Keratinocyte (primary cell): ENCODE measurements at regions not wholly inside any gene's neighbourhood (a gene's known extent, or its start where the extent isn't known, plus 50 kb on each side); places are given as distances from the start of the nearest gene placed in this dataset.

ENCODE experiments used
- DNase-seq: peaks from one replicate; pipeline ENCODE4 v3.0.0-alpha.2; 2011; ENCODE audit warnings: low read depth, missing footprints, low spot score
- FAIRE-seq: peaks from 2 replicates; lab custom pipeline; 2011; peaks lifted over from hg19 to GRCh38; lab: Jason Lieb, UNC
- H2AFZ ChIP-seq: 2 replicates; pipeline ENCODE4 v1.6.0; 2012; ENCODE audit warnings: low read length, control low read depth, inconsistent platforms; ENCODE audit not compliant: control insufficient read depth
- H3K27ac ChIP-seq: 2 replicates; pipeline ENCODE4 v1.5.1; 2011; ENCODE audit warnings: low read length; ENCODE audit not compliant: control insufficient read depth, insufficient read depth
- H3K27me3 ChIP-seq: 3 replicates; pipeline ENCODE4 v1.6.0; 2011; ENCODE audit warnings: low read length; ENCODE audit not compliant: control insufficient read depth, insufficient read depth; ENCODE audit errors: extremely low read depth
- H3K36me3 ChIP-seq, 2 experiments: 2 replicates in 1 of 2; 3 replicates in 1 of 2; pipeline ENCODE4 v1.5.1; 2011; ENCODE audit warnings: low read length in 2 of 2, mild to moderate bottlenecking in 1 of 2; ENCODE audit not compliant: control insufficient read depth in 2 of 2, insufficient read depth in 2 of 2; ENCODE audit errors: extremely low read depth in 1 of 2
- H3K4me1 ChIP-seq: 3 replicates; pipeline ENCODE4 v1.5.1; 2011; ENCODE audit warnings: low read length; ENCODE audit not compliant: control insufficient read depth, insufficient read depth; ENCODE audit errors: extremely low read depth
- H3K4me2 ChIP-seq: 3 replicates; pipeline ENCODE4 v1.6.0; 2011; ENCODE audit warnings: low read depth, low read length; ENCODE audit not compliant: control insufficient read depth, insufficient read depth; ENCODE audit errors: extremely low read depth
- H3K4me3 ChIP-seq, 3 experiments: fragments of 200-600 bp in 1 of 3; sonication (generic) in 1 of 3; 2 replicates in 2 of 3; 3 replicates in 1 of 3; pipeline ENCODE4 v1.5.1; 2011 to 2016; ENCODE audit warnings: low read length in 3 of 3, mild to moderate bottlenecking in 3 of 3, control low read depth in 2 of 3, inconsistent platforms in 1 of 3, low read depth in 1 of 3, mixed read lengths in 1 of 3, mixed run types in 1 of 3, moderate library complexity in 1 of 3; ENCODE audit not compliant: control insufficient read depth in 2 of 3, insufficient read depth in 2 of 3; ENCODE audit errors: extremely low read depth in 1 of 3
- H3K79me2 ChIP-seq: 2 replicates; pipeline ENCODE4 v1.6.0; 2012; ENCODE audit warnings: low read length; ENCODE audit not compliant: control insufficient read depth, insufficient read depth
- H3K9ac ChIP-seq: 3 replicates; pipeline ENCODE4 v1.6.0; 2011; ENCODE audit warnings: low read length; ENCODE audit not compliant: control insufficient read depth, insufficient read depth; ENCODE audit errors: extremely low read depth
- H3K9me1 ChIP-seq: 3 replicates; pipeline ENCODE4 v1.6.0; 2011; ENCODE audit warnings: low read length; ENCODE audit not compliant: control insufficient read depth, insufficient read depth; ENCODE audit errors: extremely low read depth
- H3K9me3 ChIP-seq: 2 replicates; pipeline ENCODE4 v1.5.1; 2012; ENCODE audit warnings: low read depth, low read length; ENCODE audit not compliant: control insufficient read depth
- H4K20me1 ChIP-seq: 3 replicates; pipeline ENCODE4 v1.6.0; 2011; ENCODE audit warnings: low read length; ENCODE audit not compliant: control insufficient read depth, insufficient read depth; ENCODE audit errors: extremely low read depth
- EZH2 ChIP-seq: IDR thresholded peaks from one replicate; pipeline ENCODE4 v1.6.1; 2012; ENCODE audit warnings: inconsistent platforms, mild to moderate bottlenecking, low read length, moderate library complexity
- dilution Hi-C: fragments of 300-500 bp; cut with MboI; formaldehyde crosslinking; loops from one replicate; pipeline ENCODE4 v1.7.0; 2020; ENCODE audit warnings: low sequenced_read_pairs; ENCODE audit not compliant: extremely low pct_ligation_motif_present
- TF ChIP-seq, protein P1 (sequence below), 3 experiments: IDR thresholded peaks in 1 of 3; conservative IDR thresholded peaks in 1 of 3; optimal IDR thresholded peaks in 1 of 3; 2 replicates in 2 of 3; 3 replicates in 1 of 3; pipeline versions ENCODE3 to v1.5.1; 2011; ENCODE audit warnings: low read length in 3 of 3, mild to moderate bottlenecking in 3 of 3, moderate library complexity in 2 of 3, control low read depth in 1 of 3, inconsistent platforms in 1 of 3; ENCODE audit not compliant: insufficient read depth in 2 of 3; ENCODE audit errors: extremely low read depth in 1 of 3

DNA sequence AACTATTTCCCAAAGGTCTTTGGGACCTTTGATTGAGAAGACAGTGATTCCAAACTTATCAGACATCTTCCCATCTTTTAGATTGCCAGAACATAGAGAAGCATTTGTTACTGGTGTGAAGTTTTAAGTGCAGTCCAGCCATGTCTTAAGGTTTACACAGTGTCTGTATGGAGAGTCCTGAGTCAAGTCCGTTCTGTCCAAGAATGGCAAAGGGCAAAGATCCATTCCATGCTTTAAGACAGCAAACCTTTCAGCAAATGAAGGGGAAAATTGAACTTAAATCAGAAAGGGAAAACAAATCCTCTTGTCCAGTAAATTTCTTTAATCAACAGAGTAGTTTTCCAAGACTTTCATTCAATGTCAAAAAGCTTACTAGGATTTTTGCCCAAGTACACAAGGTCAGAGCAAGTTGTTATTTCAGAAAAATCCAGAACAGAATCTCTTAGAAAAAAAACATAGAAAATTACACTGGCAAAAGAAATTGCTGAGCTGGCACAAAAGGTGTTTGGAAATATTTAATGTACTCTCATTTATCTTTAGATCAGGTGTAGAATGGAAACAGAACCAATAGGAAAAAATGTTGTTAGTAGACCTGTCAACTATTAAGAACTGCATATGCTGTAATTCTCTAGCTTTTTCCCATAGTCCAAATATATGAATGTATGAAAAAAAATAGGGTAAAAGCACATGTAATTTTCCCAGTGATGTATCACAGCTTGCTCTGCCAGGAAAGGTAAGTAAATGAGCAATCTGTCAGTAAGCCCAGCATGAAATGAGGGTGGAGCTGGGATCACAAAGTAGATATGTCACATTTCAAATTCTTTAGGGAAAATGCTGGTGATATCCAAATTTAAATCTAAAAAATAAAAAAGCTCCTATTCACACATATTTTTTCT, 1099.9 kb downstream of the TUSC7 start:
- dilution Hi-C loops = no loop called here
- H3K79me2 ChIP-seq = no peaks in the 10 kb centered on the region
- no peaks in the 10 kb centered on the region for H3K4me1 ChIP-seq
- no peak overlapping the region for H3K27ac ChIP-seq
- H3K36me3 ChIP-seq = no peaks in the 10 kb centered on the region
- H3K4me3 ChIP-seq = no peak overlapping the region
- no peaks in the 10 kb centered on the region for H3K27me3 ChIP-seq
- TF ChIP-seq, protein P1, sequence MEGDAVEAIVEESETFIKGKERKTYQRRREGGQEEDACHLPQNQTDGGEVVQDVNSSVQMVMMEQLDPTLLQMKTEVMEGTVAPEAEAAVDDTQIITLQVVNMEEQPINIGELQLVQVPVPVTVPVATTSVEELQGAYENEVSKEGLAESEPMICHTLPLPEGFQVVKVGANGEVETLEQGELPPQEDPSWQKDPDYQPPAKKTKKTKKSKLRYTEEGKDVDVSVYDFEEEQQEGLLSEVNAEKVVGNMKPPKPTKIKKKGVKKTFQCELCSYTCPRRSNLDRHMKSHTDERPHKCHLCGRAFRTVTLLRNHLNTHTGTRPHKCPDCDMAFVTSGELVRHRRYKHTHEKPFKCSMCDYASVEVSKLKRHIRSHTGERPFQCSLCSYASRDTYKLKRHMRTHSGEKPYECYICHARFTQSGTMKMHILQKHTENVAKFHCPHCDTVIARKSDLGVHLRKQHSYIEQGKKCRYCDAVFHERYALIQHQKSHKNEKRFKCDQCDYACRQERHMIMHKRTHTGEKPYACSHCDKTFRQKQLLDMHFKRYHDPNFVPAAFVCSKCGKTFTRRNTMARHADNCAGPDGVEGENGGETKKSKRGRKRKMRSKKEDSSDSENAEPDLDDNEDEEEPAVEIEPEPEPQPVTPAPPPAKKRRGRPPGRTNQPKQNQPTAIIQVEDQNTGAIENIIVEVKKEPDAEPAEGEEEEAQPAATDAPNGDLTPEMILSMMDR (optimal IDR thresholded peaks at IDR 0.05 in 1 of 3, IDR thresholded peaks at IDR 0.05 in 1 of 3, conservative IDR thresholded peaks at IDR 0.05 in 1 of 3; ENCODE audit: extremely low read depth in 1 of 3, insufficient read depth in 2 of 3, low read length in 3 of 3) = no peak
- TF ChIP-seq EZH2 = no peak
- H4K20me1 ChIP-seq = no peaks in the 10 kb centered on the region
- no peak overlapping the region for H3K9ac ChIP-seq
- no peaks in the 10 kb centered on the region for H3K9me1 ChIP-seq
- no peak for DNase-seq
- no peak for FAIRE-seq
- H3K9me3 ChIP-seq = no peaks in the 10 kb centered on the region
- no peak overlapping the region for H2AFZ ChIP-seq
- no peak overlapping the region for H3K4me2 ChIP-seq

DNA sequence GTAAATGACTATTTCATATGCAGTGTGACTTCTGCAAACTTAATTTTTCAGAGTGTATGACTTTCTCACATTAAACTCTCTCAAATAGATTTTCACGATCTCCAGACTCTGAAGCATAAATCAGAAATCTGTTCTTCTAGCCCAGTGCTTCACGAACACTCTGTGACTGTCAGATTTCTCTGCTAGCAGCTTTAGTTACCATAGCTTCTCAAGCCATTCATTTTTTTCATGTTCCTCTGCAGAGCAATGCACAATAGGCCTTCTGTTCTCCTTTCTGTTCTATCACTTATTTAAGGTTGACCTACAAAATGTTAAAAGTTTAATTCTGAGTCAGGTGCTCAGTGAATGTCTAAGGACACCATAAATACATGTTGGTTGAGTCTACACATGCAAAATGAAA, 1102.2 kb downstream of the TUSC7 start:
- dilution Hi-C loops = no loop called here
- DNase-seq (no peak), FAIRE-seq (no peak)
- Histone ChIP-seq H4K20me1 (no peaks in the 10 kb centered on the region), H2AFZ (no peak overlapping the region), H3K9me3 (no peaks in the 10 kb centered on the region), H3K4me1 (no peaks in the 10 kb centered on the region), H3K79me2 (no peaks in the 10 kb centered on the region), H3K9ac (no peak overlapping the region), H3K27ac (no peak overlapping the region), H3K4me3 (no peak overlapping the region), H3K27me3 (no peaks in the 10 kb centered on the region), H3K9me1 (no peaks in the 10 kb centered on the region), H3K4me2 (no peak overlapping the region), H3K36me3 (no peaks in the 10 kb centered on the region)
- TF ChIP-seq, protein P1 (optimal IDR thresholded peaks at IDR 0.05 in 1 of 3, IDR thresholded peaks at IDR 0.05 in 1 of 3, conservative IDR thresholded peaks at IDR 0.05 in 1 of 3; ENCODE audit: extremely low read depth in 1 of 3, insufficient read depth in 2 of 3, low read length in 3 of 3) = no peak
- no peak for TF ChIP-seq EZH2
